Astrocyte (in vitro differentiated cells and primary cell): ENCODE measurements at regions not wholly inside any gene's neighbourhood (a gene's known extent, or its start where the extent isn't known, plus 50 kb on each side); places are given as distances from the start of the nearest gene placed in this dataset.

Experiments used
- EZH2 ChIP-seq: IDR thresholded peaks from 2 replicates; pipeline ENCODE4 v1.6.1; 2012; ENCODE audit warnings: mild to moderate bottlenecking, low read length, inconsistent platforms; ENCODE audit not compliant: insufficient read depth
- TF ChIP-seq, protein P1 (sequence below): IDR thresholded peaks from 2 replicates; pipeline ENCODE4 v1.5.1; 2011; ENCODE audit warnings: low read depth, mild to moderate bottlenecking, inconsistent platforms, low read length, moderate library complexity; ENCODE audit not compliant: insufficient read depth

DNA sequence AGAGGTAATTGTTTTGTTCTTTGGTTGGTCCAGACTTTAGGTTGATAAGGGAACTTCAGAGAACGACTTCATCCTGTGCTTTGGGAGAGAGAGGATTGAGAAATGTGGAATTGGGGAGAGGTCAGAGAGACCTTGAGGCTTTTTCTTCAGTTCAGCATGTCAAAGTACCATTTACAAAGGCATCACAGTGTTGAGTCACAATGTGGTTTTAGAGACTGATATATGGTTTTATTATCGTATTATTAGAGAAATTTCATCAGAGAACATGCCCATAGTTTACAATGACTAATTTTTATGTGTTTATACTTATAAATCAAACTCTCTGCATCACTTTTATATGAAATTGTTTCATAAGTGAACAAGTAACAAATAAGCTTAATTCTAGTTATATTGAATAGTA, 626.6 kb downstream of the DSC3 start:
- TF ChIP-seq, protein P1, sequence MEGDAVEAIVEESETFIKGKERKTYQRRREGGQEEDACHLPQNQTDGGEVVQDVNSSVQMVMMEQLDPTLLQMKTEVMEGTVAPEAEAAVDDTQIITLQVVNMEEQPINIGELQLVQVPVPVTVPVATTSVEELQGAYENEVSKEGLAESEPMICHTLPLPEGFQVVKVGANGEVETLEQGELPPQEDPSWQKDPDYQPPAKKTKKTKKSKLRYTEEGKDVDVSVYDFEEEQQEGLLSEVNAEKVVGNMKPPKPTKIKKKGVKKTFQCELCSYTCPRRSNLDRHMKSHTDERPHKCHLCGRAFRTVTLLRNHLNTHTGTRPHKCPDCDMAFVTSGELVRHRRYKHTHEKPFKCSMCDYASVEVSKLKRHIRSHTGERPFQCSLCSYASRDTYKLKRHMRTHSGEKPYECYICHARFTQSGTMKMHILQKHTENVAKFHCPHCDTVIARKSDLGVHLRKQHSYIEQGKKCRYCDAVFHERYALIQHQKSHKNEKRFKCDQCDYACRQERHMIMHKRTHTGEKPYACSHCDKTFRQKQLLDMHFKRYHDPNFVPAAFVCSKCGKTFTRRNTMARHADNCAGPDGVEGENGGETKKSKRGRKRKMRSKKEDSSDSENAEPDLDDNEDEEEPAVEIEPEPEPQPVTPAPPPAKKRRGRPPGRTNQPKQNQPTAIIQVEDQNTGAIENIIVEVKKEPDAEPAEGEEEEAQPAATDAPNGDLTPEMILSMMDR: no peak
- TF ChIP-seq EZH2: no peak
